ENCODE measurements at regions not wholly inside any gene's neighbourhood (a gene's known extent, or its start where the extent isn't known, plus 50 kb on each side); places are given as distances from the start of the nearest gene placed in this dataset.

DNA sequence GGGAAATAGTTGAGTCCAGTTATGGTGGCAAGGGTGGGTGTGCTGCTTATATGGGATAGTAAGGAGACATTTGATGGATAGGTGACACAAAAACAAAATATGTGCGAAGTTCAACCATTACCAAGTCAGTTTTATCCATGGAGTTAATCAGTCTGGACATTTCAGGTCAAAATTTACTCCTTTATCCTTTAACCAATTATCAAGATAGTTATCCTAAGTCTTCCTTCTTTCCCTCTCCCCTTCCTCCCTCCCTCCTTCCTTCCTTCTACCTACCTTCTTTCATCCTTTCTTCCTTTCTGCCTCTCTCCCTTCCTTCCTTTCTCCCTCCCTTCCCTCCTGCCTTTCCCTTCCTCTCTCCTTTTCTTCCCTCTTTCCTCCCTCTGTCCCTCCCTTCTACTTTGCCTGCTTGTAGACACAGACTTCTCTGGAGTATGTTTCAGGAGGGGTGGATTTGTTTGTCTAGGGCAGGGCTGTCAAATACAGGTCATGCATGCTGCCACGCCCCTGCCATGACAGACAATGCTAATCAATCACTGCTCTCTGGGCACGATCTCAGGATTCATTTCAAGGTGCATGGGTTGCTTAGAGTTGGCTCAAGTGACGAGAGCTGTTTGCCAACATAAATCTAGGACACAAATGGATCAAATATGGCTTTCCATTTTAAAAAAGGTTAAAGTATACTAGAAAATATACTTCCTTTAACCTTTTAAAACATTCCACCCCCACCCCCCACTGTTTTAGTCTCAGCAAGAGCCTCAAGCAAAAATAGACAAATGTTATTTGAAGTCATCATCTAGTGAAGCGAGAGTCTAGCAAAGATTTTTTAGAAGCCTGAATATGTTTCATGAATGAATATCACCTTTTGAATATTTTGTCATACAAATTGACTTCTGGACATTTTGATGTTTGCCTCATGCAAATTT, 281.6 kb upstream of the CITED2 start:
- Histone ChIP-seq H3K36me3 (no peaks in the 10 kb centered on the region), H3K4me1 (no peaks in the 10 kb centered on the region), H3K27me3 (no peaks in the 10 kb centered on the region), H3K27ac (no peak overlapping the region), H3K4me3 (no peak overlapping the region), H3K9me3 (no peaks in the 10 kb centered on the region)
- DNase-seq (no peak), ATAC-seq (no peak)
- TF ChIP-seq, protein P1, sequence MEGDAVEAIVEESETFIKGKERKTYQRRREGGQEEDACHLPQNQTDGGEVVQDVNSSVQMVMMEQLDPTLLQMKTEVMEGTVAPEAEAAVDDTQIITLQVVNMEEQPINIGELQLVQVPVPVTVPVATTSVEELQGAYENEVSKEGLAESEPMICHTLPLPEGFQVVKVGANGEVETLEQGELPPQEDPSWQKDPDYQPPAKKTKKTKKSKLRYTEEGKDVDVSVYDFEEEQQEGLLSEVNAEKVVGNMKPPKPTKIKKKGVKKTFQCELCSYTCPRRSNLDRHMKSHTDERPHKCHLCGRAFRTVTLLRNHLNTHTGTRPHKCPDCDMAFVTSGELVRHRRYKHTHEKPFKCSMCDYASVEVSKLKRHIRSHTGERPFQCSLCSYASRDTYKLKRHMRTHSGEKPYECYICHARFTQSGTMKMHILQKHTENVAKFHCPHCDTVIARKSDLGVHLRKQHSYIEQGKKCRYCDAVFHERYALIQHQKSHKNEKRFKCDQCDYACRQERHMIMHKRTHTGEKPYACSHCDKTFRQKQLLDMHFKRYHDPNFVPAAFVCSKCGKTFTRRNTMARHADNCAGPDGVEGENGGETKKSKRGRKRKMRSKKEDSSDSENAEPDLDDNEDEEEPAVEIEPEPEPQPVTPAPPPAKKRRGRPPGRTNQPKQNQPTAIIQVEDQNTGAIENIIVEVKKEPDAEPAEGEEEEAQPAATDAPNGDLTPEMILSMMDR (IDR thresholded peaks at IDR 0.05 in 4 of 5, conservative IDR thresholded peaks at IDR 0.05 in 1 of 5) = no peak
- TF ChIP-seq POLR2A (IDR thresholded peaks at IDR 0.05) = no peak
- intact Hi-C loops (cut with DNase I; ENCODE audit: low total_unique reads) (no loop called here), in situ Hi-C loops (cut with MboI; ENCODE audit: low sequenced_read_pairs in 4 of 4) (no loop called here)

DNA sequence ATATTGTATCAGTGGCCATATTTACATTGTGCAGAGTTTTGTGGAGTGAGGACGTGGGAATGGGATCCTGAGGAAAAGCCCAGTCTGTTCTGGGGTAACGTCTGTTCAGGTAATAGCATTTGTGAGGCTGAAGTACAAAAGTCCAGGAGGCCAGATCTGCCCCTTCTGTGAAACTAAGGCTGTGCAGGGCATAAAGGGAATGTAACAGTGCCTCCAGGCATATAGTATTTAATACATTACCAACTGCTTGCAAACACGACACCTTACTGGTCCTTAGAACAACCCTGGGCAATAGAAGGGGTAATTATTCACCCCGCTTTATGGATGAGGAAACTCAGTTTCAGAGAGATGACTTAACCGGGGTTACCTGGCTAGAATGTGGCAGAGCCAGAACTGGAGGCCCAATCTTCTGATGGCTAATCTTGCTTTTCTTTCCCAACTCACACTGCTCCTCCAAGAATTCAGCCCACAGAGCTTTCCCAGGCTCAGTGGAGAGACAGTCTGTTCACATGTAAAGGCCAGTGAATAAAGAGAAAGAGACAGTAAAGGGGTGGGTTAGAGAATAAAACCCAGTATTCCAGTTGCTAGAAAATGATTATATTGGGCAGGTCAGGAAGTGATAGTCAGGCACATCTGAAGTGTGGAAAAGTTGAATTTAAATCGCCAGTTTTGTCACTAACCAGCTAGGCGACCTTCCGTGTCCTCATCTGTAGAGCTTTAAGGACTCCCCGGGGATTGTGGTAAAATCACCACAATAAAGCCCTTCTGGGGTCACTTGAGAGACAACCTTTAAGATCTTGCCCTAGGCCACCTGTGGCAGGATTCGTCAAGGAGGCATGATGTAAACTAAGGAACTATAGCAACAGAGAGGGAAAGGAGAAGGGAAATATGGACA, 280.7 kb upstream of the CITED2 start:
- Histone ChIP-seq H3K4me1 (no peaks in the 10 kb centered on the region), H3K9me3 (no peaks in the 10 kb centered on the region), H3K27me3 (no peaks in the 10 kb centered on the region), H3K36me3 (no peaks in the 10 kb centered on the region), H3K4me3 (no peak overlapping the region), H3K27ac (no peak overlapping the region)
- no peak for DNase-seq
- no peak for ATAC-seq
- TF ChIP-seq, protein P1 (IDR thresholded peaks at IDR 0.05 in 4 of 5, conservative IDR thresholded peaks at IDR 0.05 in 1 of 5) = no peak
- no peak for TF ChIP-seq POLR2A (IDR thresholded peaks at IDR 0.05)
- in situ Hi-C loops (cut with MboI; ENCODE audit: low sequenced_read_pairs in 4 of 4) (no loop called here), intact Hi-C loops (cut with DNase I; ENCODE audit: low total_unique reads) (no loop called here)

DNA sequence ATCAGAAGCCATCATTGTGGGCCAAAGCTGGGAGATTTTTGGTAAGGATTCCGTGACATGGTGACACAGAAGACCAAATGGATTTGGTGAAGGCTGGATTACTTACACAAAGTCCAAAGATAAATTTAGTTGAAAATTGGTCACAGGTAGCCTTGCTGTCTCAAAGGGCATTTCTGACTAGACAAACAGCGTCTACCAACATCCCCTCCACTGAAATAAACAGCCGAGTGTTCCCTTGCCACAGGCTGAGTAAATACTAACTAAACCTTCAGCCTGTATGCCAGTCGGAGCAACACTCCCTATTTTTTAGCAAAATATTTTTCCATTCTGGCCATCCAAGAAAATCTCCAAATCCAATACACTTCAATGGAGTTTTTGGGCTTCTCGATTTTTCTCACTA, 279.9 kb upstream of the CITED2 start:
- intact Hi-C loops (cut with DNase I; ENCODE audit: low total_unique reads) (no loop called here), in situ Hi-C loops (cut with MboI; ENCODE audit: low sequenced_read_pairs in 4 of 4) (no loop called here)
- Histone ChIP-seq H3K4me1 (no peaks in the 10 kb centered on the region), H3K4me3 (no peak overlapping the region), H3K9me3 (no peaks in the 10 kb centered on the region), H3K27me3 (no peaks in the 10 kb centered on the region), H3K27ac (no peak overlapping the region), H3K36me3 (no peaks in the 10 kb centered on the region)
- no peak for DNase-seq
- no peak for ATAC-seq
- no peak for TF ChIP-seq POLR2A (IDR thresholded peaks at IDR 0.05)
- TF ChIP-seq, protein P1 (IDR thresholded peaks at IDR 0.05 in 4 of 5, conservative IDR thresholded peaks at IDR 0.05 in 1 of 5) = no peak

DNA sequence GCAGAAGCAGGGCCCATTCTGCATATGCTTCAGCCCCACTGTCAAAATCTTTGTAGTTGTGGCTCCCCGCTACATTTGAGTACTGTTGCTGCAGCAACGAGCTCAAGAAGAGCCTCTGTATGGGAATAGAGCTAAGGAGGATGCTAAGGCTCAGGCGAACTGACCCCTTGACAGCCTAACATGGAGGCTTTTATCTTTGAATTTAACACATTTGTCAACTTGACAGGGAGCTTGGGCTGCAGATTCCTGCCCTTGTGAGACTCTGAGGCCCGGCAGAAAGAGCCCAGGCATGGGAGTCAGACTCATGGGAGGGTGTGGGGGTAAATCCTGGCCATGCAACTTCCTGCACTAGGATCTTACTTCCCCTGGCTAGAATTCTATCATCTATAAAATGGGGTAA, 278.7 kb upstream of the CITED2 start:
- H3K9me3 ChIP-seq = no peaks in the 10 kb centered on the region
- no peak for TF ChIP-seq POLR2A (IDR thresholded peaks at IDR 0.05)
- TF ChIP-seq, protein P1 (IDR thresholded peaks at IDR 0.05 in 4 of 5, conservative IDR thresholded peaks at IDR 0.05 in 1 of 5) = no peak
- no peak overlapping the region for H3K4me3 ChIP-seq
- in situ Hi-C loops (cut with MboI; ENCODE audit: low sequenced_read_pairs in 4 of 4) (no loop called here), intact Hi-C loops (cut with DNase I; ENCODE audit: low total_unique reads) (no loop called here)
- ATAC-seq = no peak
- no peaks in the 10 kb centered on the region for H3K36me3 ChIP-seq
- no peaks in the 10 kb centered on the region for H3K4me1 ChIP-seq
- no peak for DNase-seq
- H3K27me3 ChIP-seq = no peaks in the 10 kb centered on the region
- H3K27ac ChIP-seq = no peak overlapping the region
